HG03354 (cell line): ENCODE measurements at regions not wholly inside any gene's neighbourhood (a gene's known extent, or its start where the extent isn't known, plus 50 kb on each side); places are given as distances from the start of the nearest gene placed in this dataset.
"Not testable (repeated sequence)": the region's sequence is repeated elsewhere in the genome, so short reads cannot be mapped to it uniquely, and the experiment has no call there.

ENCODE experiments used
- ATAC-seq: cut with Tn5 transposase; IDR thresholded peaks from one replicate; pipeline ENCODE4 v1.9.1; 2021; ENCODE audit warnings: mild to moderate bottlenecking; ENCODE audit not compliant: unreplicated experiment, poor library complexity, severe bottlenecking

DNA sequence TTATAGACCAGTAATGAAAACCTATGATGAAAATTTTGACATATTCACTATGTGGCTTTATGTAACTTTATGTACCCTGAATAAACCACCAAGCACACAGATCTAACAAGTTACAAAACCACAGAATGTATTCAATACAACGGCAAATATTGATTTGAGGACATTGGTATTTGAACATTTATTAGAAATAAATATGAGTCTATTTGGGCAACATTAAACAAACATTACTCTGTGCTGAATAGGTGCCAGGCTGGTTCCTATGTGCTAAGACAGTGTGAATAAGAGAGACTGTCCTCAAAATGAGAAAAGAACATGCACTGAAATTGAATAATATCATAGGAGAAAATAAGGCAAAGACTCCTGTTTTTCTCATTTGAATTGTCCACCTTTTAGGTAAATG, 1341.2 kb downstream of the PLA2G4A start:
- ATAC-seq, result no peak

DNA sequence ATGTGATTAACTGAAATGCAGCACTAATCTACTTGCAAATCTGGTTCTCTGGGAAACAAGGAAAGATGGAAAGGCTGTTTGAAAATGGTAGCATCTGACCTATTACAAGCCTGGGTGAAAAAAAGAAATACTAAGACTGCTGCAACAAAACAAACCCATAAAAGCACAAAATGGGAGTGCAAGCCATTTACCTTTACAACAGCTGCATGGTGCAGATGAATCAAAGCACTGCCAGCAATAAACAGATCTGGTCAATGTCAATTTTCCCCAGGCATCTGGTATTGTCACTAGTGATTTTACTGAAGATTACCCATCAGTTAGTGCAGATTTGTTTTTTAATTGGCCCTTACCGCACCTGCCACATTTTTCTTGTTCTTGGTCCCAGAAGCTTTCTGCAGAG, 1341.7 kb downstream of the PLA2G4A start:
- no peak for ATAC-seq

DNA sequence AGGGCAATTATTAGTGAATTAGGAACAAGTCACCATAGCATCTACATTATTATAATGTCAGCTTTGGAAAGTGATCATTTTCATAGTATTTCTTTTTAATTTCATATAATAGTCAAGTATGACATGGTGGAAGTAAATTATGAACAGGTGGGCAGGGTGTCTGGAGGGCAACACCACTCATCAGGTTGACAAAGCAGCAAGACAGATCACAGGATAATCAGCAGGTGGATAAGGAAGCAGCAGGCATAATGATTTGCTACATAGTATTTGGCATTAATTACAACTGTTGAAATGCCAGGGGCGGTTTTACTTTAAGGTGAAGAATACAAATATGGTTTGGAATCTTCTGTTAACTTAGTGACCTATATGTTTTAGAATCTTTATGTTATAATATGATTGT, 1342.2 kb downstream of the PLA2G4A start:
- no peak for ATAC-seq

DNA sequence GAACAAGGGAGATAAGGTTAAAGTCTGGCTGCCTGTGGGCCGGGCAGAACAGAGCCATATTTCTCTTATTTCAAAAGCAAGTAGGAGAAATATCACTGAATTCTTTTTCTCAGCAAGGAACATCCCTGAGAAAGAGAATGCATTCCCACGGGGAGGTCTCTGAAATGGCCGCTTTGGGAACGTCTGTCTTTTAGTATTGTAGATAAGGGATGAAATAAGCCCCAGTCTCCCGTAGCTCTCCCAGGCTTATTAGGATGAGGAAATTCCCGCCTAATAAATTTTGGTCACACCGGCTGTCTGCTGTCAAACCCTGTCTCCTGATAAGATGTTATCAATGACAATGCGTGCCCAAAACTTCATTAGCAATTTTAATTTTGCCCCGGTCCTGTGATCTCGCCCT, 1353.3 kb downstream of the PLA2G4A start:
- ATAC-seq, result not testable (repeated sequence)

DNA sequence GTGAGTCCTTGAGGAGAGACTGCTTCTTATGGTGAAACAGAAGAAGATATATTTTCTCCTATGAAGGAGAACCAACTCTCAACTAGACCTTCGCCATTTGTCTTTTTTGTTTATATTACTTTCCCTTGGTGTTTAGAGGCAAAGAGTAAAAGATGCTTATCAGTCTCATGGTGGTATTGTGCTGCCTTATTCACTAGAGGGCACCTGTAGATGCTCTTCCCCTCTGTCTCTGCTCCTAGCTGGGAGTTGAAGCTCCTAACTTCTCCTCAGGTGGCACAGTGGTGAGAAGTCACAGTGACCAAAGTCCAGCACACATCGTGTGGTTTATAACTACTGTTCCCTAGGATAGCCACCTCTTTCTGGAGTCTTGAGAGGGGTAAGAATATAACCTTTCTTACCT, 1359.6 kb downstream of the PLA2G4A start:
- no peak for ATAC-seq

DNA sequence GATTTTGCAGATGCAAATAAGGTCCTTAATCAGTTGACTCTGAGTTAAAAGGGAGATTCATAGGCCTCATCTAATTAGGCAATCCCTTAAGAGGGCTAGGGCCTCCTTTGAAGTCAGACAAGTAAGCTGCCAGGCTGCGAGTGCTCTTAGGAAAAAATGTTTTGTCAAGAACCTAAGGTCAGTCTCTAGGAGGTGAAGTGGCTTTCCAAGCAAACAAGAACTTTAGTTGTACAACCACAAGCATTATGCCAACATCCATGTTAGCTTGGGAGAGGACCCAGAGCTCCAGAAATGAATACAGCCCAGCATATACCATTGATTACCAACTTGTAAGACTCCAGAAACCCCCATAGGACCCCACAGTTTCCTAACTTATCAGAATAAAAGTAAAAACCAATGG, 1366.2 kb downstream of the PLA2G4A start:
- ATAC-seq, result no peak

DNA sequence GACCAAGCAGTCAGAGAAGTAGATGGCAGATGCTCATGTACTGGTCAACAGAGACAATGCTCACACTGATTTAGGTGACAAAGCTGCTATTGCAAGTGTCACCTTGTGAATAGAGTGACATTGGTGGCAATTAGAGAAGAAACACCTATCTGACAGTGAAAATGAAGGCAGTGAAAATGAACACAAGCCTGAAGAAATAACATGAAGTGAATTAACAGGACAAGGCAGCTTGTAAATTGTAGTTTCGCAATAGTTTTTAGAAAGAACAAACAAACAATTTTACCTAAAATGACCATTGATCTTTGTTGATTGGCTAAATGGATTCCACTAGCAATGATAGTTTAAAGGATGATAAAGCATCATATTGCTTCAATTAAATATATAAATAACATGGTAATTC, 1389.5 kb downstream of the PLA2G4A start:
- no peak for ATAC-seq

DNA sequence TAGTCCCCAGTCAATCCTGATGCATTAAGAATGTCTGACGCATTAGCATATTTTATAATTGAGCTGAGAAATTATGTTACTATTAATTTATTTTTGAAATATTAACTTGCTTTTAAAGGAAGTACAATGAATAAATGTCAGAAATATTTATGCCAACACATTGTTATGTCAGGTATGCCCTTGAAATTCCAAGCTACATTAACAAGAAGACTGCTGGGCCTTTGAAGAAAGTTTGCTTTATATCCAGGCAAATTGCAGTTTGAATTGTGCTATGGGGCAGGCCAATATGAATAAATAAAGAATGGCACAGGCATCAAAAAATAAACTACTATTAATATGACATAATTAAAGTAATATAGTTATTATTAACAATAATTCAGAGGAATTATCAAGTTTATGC, 1391.3 kb downstream of the PLA2G4A start:
- no peak for ATAC-seq

DNA sequence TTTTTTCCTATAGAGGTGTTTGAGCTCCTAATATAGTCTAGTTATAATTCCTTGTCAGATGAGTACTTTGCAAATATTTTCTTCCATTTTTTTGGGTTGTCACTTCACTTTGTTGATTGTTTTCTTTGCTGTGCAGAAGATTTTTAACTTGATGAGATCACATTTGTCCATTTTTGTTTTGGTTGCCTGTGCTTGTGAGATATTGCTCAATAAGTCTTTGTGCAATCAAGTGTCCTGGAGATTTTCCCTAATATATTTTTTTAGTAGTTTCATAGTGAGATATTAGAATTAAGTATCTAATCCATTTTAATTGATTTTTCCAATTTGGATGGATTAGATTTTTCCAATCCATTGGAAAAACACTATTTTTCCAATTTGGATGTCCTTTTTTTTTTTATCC, 1395.5 kb downstream of the PLA2G4A start:
- no peak for ATAC-seq

DNA sequence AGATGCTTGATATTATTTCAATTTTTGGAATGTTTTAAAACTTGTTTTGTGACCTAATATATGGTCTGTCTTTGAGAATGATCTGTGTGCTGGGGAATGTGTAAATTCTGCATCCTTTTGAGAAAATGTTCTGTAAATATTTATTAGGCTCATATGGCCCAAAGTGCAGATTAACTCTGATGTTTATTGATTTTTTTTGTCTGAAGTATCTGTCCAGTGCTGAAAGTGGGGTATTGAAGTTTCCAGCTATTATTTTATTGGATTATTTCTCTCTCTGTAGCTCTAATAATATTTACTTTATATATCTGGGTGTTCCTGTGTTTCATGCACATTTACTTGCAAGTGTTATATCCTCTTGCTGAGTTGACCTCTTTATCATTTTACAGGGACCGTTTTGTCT, 1397.2 kb downstream of the PLA2G4A start:
- no peak for ATAC-seq

DNA sequence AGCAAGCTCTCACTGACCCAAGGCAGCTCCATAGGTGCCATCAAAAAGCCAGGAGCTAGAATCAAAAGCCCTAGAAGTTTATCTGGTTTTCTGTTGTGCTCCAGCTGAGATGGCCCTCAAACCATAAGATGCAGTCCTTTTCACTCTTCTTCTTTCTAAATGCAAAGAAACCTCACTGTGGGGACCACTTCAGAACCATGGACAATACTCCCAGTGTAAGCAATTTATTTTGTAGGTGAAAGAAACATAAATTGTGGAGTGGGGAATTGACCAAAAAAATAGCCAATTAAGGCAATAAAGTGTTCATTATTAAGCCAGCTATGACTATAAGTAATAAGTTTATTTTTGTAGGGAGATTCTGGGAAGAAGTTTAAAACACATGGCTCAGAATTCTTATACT, 1399.9 kb downstream of the PLA2G4A start:
- no peak for ATAC-seq

DNA sequence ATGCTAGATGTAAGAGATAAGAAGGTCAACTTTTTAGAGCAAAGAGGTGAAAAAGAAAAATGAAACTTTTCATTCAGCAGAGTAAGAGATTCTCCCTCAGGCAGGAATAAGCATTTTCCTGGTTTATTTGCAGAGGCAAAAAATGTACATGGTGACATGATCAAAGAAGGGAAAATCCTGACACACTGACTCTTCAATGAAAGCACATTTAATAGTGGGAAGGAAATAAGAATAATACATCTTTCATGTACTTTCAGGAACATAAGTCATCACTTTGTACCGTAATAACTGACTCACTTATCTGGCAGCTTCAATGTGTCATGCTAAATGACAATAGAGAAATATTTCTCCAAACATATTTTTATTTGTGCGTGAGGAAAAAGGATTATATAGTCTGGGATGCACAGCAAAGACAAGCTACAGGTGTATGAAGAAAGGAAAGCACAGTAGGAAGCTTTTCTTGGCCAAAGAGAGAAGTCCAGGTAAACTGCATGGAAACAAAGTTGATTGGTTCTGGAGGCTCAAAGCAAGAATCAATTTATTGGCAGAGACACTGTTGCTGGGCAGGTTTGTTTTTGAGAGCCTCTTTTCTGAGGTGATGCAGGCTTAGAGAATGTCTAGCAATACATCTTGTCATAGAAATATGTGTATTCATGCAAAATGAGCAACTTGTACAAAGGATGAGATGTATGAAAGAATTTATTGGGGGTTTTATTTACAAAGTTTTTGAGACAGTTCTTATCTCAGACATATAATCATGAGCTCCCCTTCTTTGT, 1409.0 kb downstream of the PLA2G4A start:
- no peak for ATAC-seq

DNA sequence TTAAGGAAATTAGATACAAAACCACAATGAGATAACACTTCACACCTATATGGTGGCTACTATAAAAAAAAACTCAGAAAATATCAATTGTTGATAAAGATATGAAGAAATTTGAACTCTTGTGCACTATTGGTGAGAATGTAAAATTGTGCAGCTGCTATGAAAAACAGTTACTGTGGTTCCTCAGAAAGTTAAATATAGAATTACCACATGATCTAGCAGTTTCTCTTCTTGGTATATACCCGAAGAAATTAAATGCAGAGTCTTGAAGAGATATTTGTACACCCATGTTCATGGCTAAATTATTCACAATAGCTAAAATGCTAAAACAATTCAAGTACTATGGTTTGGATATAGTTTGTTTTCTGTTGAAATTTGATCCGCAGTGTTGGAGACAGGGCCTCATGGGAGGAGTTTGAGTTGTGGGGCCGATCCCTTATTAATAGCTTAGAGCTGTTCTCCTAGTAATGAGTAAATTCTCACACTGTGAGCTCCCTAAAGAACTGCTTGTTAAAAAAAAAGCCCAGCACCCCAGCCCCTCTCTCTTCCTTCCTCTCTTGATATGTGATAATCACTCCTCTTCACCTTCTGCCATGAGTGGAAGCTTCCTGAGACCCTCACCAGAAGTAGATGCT, 1412.1 kb downstream of the PLA2G4A start:
- ATAC-seq, result no peak

DNA sequence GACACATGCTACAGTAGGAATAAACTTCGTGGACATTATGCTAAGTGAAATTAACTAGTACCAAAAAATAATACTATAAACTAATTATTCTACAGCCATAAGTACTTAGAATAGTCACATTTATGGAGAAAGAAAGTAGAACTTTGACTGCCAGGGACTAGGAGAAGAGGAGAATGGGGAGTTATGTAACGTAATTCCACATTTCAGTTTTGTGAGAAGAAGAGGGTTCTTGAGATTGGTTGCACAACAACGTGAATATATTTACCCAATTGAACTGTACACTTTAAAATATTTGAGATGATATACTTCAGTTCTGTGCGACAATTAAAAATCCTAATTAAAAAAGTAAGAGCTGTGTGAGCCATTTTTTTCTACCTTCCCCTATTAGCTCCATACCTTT, 1412.9 kb downstream of the PLA2G4A start:
- no peak for ATAC-seq

DNA sequence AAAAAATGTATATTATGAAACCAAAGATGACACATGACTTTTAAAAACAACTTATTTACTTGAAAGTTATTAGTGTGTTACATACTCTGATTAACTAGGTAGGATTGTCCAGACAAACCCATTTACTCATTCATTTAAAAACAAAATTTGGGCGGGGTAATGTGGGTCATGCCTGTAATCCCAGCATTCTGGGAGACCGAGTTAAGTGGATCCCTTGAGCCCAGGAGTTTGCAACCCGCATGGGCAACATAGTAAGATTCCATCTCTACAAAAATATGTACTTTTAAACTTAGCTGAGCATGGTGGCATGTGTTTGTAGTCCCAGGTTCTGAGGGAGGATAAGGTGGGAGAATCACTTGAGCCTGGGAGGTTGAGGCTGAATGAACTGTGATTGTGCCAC, 1414.7 kb downstream of the PLA2G4A start:
- no peak for ATAC-seq

DNA sequence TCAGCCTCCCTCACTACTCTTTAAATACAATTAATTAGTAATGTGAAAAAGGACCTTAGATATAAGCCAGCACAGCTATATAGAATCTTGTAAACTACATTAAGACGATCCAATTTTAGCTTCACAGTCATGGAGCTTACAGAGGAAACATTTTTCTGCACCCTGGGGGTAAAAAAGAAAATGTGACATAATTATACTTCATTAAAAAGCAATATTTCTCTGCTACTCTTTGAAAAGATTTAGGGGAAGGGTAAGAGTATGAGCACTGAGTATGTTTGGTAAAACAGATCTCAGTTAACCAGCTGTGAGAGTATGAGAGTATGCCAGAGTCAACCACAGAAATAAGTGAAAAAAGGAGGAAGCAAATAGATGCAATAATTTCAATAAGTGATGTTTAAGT, 1415.9 kb downstream of the PLA2G4A start:
- no peak for ATAC-seq

DNA sequence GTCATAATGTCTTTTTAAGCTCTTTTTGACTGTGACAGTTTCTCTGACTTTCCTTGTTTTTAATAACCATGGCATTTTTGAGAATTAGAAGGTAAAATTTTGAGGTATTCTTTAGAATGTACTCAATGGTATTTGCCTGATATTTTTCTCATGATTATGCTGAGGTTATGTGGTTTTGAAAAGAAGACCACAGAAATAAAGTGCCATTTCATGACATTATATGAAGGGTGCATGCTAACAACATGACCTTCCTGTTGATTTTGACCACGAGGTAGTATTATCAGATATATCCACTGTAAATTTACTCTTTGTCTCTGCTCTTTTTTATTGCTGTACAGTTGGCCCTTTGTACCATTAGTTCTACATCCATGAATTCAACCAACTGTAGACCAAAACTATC, 1418.5 kb downstream of the PLA2G4A start:
- ATAC-seq, result no peak

DNA sequence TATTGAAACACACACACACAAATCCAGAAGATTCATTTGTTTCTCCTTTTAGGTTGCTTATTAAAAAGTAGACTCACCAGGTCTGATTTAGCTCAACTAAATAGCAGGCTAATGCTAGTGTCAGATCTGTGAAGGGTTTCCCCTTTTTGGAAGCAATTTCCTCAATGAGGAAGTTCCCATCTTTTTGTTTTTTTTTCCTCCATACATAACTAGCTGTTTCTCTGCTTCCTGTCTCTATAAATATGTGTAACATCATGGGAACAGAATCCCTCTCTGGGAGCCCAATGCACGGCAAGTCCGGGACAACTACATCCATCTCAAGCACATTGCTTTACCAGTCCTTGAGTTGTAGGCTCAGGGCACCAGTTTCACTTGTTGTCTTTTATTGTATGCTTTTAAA, 1421.1 kb downstream of the PLA2G4A start:
- no peak for ATAC-seq

DNA sequence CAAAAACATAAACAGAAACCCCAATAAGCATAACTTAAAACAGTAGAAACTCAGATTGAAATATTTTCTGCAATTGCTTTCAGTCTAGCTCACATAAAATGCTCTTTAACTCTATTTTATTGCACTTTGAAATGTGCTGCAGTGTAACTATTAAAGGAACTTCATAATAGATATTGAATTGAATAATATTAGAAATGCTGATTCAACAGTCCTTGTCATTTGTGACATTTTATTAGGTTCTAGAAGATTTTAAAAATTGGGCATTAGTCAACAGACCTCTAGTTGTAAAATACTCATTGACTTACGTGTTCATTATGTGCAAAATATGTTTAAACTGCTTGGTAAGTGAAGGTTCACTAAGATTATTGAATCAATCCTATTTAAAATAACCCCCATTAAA, 1422.3 kb downstream of the PLA2G4A start:
- no peak for ATAC-seq

DNA sequence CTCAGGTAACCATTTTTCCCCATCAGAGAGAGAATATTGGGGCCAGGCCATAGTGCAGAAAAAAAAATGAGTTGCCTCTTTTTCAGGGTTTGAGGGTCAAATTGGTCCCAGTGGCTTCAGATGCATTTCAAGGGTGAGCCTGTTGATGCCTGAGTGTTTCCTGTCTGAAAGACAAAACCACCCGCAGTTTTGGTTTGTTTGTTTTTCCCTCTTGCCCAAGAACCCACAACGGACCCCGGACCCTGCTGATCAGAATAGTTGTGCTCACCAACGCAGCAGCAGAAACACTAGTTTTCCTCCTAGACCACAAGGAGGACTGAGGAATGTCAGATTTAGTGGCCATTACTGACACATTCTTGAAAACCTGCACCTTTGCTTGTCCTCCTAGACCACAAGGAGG, 1433.1 kb downstream of the PLA2G4A start:
- ATAC-seq, result no peak

DNA sequence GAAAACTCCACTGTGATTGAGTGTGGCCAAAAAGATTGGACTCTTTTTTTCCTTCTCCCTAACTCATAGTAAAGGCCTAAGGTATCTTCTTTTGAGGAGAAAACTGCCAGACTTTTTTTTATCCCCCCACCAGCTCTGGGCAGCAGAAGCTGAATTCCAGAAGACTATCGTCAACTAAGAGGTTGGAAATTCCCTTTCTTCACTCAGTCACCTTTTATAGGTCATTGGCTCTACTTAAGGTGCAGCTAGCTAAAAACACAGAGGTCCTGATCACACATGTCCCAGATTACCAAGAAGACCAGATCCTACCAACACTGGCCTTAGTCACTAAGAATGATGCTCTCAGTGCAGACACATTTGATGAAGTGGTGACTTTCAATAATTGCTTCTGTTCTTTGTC, 1441.2 kb downstream of the PLA2G4A start:
- no peak for ATAC-seq

DNA sequence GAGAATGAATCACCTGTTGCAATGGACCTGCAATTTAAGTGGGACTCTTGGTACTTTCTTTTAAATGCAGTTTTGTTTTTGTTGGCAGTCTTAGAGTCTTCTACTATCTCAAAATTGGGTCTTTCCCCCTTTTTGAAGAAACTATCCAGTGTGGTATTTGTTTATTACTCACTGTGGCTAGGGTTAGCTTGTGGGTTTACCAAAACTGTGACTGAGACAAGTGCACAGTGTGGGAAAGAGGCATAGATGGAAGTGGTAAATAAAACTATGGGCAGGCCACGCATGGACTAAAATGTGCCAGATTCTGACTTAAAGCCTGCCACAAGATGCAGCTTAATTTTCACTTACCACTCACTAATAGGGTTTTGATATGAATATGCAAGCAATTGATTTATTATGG, 1441.7 kb downstream of the PLA2G4A start:
- ATAC-seq, result no peak
